NCI-H524 (cell line): ENCODE measurements at regions not wholly inside any gene's neighbourhood (a gene's known extent, or its start where the extent isn't known, plus 50 kb on each side); places are given as distances from the start of the nearest gene placed in this dataset.
"Not testable (repeated sequence)": the region's sequence is repeated elsewhere in the genome, so short reads cannot be mapped to it uniquely, and the experiment has no call there.

Experiments used
- DNase-seq, 2 experiments: peaks; one replicate each; lab custom pipeline; 2025; lab: John Stamatoyannopoulos, UW

GRCh38 chr5:67639313-67639712 is 442.7 kb upstream of the CD180 start:
- no peak for DNase-seq

GRCh38 chr5:67636850-67637524 is 440.4 kb upstream of the CD180 start:
- DNase-seq: no peak

GRCh38 chr5:67636091-67636490 is 439.5 kb upstream of the CD180 start:
- no peak for DNase-seq

- DNase-seq: not testable (repeated sequence)
Measured at GRCh38 chr5:67627079-67627478, 430.5 kb upstream of the CD180 start.

- DNase-seq: no peak
Measured at GRCh38 chr5:67623078-67623477, 426.5 kb upstream of the CD180 start.

GRCh38 chr5:67620424-67621397 is 424.1 kb upstream of the CD180 start:
- no peak for DNase-seq

- no peak for DNase-seq
Measured at GRCh38 chr5:67619636-67620035, 423.0 kb upstream of the CD180 start.

GRCh38 chr5:67619235-67619634 is 422.6 kb upstream of the CD180 start:
- no peak for DNase-seq

- DNase-seq: no peak
Measured at GRCh38 chr5:67617051-67617450, 420.5 kb upstream of the CD180 start.

GRCh38 chr5:67612961-67613360 is 416.4 kb upstream of the CD180 start:
- peak in 1 of 2 experiments; percentile 53 for DNase-seq

GRCh38 chr5:67610186-67610912 is 413.8 kb upstream of the CD180 start:
- DNase-seq: no peak

- DNase-seq: no peak
Measured at GRCh38 chr5:67607958-67608357, 411.4 kb upstream of the CD180 start.

- no peak for DNase-seq
Measured at GRCh38 chr5:67606586-67606947, 410.0 kb upstream of the CD180 start.

GRCh38 chr5:67605730-67606585 is 409.4 kb upstream of the CD180 start:
- no peak for DNase-seq

- no peak for DNase-seq
Measured at GRCh38 chr5:67591491-67591890, 394.9 kb upstream of the CD180 start.

- no peak for DNase-seq
Measured at GRCh38 chr5:67588389-67588788, 391.8 kb upstream of the CD180 start.

GRCh38 chr5:67581203-67581602 is 384.6 kb upstream of the CD180 start:
- DNase-seq: no peak

- no peak for DNase-seq
Measured at GRCh38 chr5:67578011-67578410, 381.4 kb upstream of the CD180 start.

GRCh38 chr5:67577424-67577823 is 380.8 kb upstream of the CD180 start:
- no peak for DNase-seq

GRCh38 chr5:67576112-67576511 is 379.5 kb upstream of the CD180 start:
- DNase-seq: no peak

GRCh38 chr5:67575087-67575486 is 378.5 kb upstream of the CD180 start:
- no peak for DNase-seq
